ENCODE measurements at regions not wholly inside any gene's neighbourhood (a gene's known extent, or its start where the extent isn't known, plus 50 kb on each side); places are given as distances from the start of the nearest gene placed in this dataset.

DNA sequence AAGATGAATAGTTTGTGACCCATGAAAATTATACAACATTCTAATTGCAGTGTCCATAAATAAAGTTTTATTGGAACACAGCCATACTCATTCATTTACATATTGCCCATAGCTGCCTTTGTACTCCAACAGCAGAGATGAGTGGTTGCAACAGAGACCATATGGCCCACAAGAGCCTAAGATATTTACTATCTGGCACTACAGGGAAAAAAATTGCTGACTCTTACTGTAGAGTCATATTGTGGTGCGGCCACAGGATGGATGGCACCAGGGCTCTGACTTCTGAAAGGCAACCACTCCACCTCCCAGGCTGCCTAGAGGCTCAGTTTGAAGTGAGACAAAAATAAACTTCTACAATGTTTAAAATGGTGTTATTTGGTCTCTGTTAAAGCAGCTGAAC, 404.0 kb upstream of the ATP5MC3 start:
- Histone ChIP-seq H3K4me3 (ENCODE audit: low read length) (no peak overlapping the region), H3K9me3 (ENCODE audit: control insufficient read depth, low read length) (no peaks in the 10 kb centered on the region), H3K4me1 (ENCODE audit: control insufficient read depth, insufficient read depth, low read length) (no peaks in the 10 kb centered on the region), H3K27ac (ENCODE audit: low read depth, low read length) (no peak overlapping the region), H3K9ac (ENCODE audit: extremely low read depth, low read length, poor library complexity, severe bottlenecking) (no peak overlapping the region), H3K27me3 (ENCODE audit: control insufficient read depth, insufficient read depth, low read length, poor library complexity, severe bottlenecking) (no peaks in the 10 kb centered on the region), H3K36me3 (ENCODE audit: control insufficient read depth, insufficient read depth, low read length) (no peaks in the 10 kb centered on the region)
- 96% methylated on average over 1 of the region's 1 CpG; no CpG with 5 or more reads in 1 of the 2 experiments for WGBS, 2 experiments (ENCODE audit: insufficient coverage in 1 of 2, insufficient read length in 1 of 2)
- no peak overlapping the region for H3K27ac Mint-ChIP-seq
- no peaks in the 10 kb centered on the region for H3K27me3 Mint-ChIP-seq (ENCODE audit: insufficient read depth)
- H3K4me1 Mint-ChIP-seq: no peaks in the 10 kb centered on the region
- H3K4me3 Mint-ChIP-seq: no peak overlapping the region
- TF ChIP-seq, protein P1, sequence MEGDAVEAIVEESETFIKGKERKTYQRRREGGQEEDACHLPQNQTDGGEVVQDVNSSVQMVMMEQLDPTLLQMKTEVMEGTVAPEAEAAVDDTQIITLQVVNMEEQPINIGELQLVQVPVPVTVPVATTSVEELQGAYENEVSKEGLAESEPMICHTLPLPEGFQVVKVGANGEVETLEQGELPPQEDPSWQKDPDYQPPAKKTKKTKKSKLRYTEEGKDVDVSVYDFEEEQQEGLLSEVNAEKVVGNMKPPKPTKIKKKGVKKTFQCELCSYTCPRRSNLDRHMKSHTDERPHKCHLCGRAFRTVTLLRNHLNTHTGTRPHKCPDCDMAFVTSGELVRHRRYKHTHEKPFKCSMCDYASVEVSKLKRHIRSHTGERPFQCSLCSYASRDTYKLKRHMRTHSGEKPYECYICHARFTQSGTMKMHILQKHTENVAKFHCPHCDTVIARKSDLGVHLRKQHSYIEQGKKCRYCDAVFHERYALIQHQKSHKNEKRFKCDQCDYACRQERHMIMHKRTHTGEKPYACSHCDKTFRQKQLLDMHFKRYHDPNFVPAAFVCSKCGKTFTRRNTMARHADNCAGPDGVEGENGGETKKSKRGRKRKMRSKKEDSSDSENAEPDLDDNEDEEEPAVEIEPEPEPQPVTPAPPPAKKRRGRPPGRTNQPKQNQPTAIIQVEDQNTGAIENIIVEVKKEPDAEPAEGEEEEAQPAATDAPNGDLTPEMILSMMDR (conservative IDR thresholded peaks at IDR 0.05): no peak
- DNase-seq: no peak
- H3K36me3 Mint-ChIP-seq (ENCODE audit: low read depth): no peaks in the 10 kb centered on the region
- peaks cover 5% of the 10 kb centered on the region for H3K9me3 Mint-ChIP-seq

DNA sequence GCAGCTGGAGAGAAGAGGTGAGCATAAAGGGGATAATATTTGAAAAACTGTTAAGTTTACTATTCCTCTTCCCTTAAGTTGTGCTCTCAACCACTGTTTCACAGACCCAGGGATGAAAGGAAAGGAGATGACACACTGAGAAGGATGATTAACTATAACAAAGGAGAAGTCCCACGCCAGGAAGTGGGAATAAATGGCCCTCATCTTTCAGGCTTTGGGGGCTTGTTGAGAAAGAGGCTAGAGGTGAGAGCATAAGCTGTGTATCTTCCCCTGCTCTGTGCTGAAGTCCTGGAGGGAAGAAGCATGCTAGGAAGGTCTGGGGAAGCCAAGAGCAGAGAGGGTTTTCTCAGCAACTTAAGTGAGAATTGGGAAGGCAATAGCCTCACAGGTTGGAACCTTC, 399.1 kb upstream of the ATP5MC3 start:
- peaks cover 25% of the 10 kb centered on the region for H3K4me1 Mint-ChIP-seq
- WGBS, 2 experiments (ENCODE audit: insufficient coverage in 1 of 2, insufficient read length in 1 of 2): 78 to 80% methylated on average over 1 of the region's 1 CpG
- no peaks in the 10 kb centered on the region for H3K4me1 ChIP-seq (ENCODE audit: control insufficient read depth, insufficient read depth, low read length)
- H3K9ac ChIP-seq (ENCODE audit: extremely low read depth, low read length, poor library complexity, severe bottlenecking): no peak overlapping the region
- no peaks in the 10 kb centered on the region for H3K36me3 ChIP-seq (ENCODE audit: control insufficient read depth, insufficient read depth, low read length)
- H3K36me3 Mint-ChIP-seq (ENCODE audit: low read depth): no peaks in the 10 kb centered on the region
- H3K27me3 Mint-ChIP-seq (ENCODE audit: insufficient read depth): no peaks in the 10 kb centered on the region
- H3K27me3 ChIP-seq (ENCODE audit: control insufficient read depth, insufficient read depth, low read length, poor library complexity, severe bottlenecking): no peaks in the 10 kb centered on the region
- no peak overlapping the region for H3K27ac Mint-ChIP-seq
- H3K4me3 Mint-ChIP-seq: no peak overlapping the region
- TF ChIP-seq, protein P1 (conservative IDR thresholded peaks at IDR 0.05): no peak
- DNase-seq: no peak
- no peak overlapping the region for H3K27ac ChIP-seq (ENCODE audit: low read depth, low read length)
- no peak overlapping the region for H3K4me3 ChIP-seq (ENCODE audit: low read length)
- H3K9me3 Mint-ChIP-seq: no peaks in the 10 kb centered on the region
- no peaks in the 10 kb centered on the region for H3K9me3 ChIP-seq (ENCODE audit: control insufficient read depth, low read length)

DNA sequence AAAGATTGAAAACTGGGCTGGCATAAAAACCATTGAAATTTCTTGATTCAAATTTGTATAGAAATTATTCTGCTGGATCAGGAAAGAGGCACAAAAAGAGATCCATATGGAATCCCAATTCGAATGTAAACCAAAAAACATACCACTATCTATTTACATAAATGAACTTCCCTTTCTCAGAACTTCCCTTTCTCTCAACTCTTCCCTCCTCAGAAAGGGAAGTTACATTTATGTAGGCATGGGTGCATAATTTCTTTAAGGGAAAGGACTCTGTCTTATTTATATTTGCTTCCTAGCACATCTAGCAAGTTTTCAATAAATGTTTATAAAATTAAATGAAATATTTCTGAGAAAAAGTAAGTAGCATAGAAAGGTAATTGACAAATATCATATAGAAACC, 398.1 kb upstream of the ATP5MC3 start:
- TF ChIP-seq, protein P1 (conservative IDR thresholded peaks at IDR 0.05): no peak
- H3K27ac ChIP-seq (ENCODE audit: low read depth, low read length): no peak overlapping the region
- no peaks in the 10 kb centered on the region for H3K9me3 ChIP-seq (ENCODE audit: control insufficient read depth, low read length)
- no peaks in the 10 kb centered on the region for H3K36me3 ChIP-seq (ENCODE audit: control insufficient read depth, insufficient read depth, low read length)
- no peaks in the 10 kb centered on the region for H3K4me1 ChIP-seq (ENCODE audit: control insufficient read depth, insufficient read depth, low read length)
- Mint-ChIP-seq H3K4me3 (no peak overlapping the region), H3K27me3 (ENCODE audit: insufficient read depth) (no peaks in the 10 kb centered on the region), H3K4me1 (peaks cover 31% of the 10 kb centered on the region), H3K36me3 (ENCODE audit: low read depth) (no peaks in the 10 kb centered on the region), H3K27ac (no peak overlapping the region), H3K9me3 (no peaks in the 10 kb centered on the region)
- H3K9ac ChIP-seq (ENCODE audit: extremely low read depth, low read length, poor library complexity, severe bottlenecking): no peak overlapping the region
- no peaks in the 10 kb centered on the region for H3K27me3 ChIP-seq (ENCODE audit: control insufficient read depth, insufficient read depth, low read length, poor library complexity, severe bottlenecking)
- WGBS, 2 experiments (ENCODE audit: insufficient coverage in 1 of 2, insufficient read length in 1 of 2): 100% methylated on average over 1 of the region's 1 CpG; no CpG with 5 or more reads in 1 of the 2 experiments
- H3K4me3 ChIP-seq (ENCODE audit: low read length): no peak overlapping the region
- no peak for DNase-seq

Measured in endodermal cell (in vitro differentiated cells).